H7 (cell line): ENCODE measurements at regions not wholly inside any gene's neighbourhood (a gene's known extent, or its start where the extent isn't known, plus 50 kb on each side); places are given as distances from the start of the nearest gene placed in this dataset.

Experiments
- DNase-seq: peaks from one replicate; pipeline ENCODE4 v3.0.0; 2012
- H3K27me3 ChIP-seq: 2 replicates; pipeline ENCODE4 v1.6.0; 2011; ENCODE audit warnings: mild to moderate bottlenecking, low read length; ENCODE audit not compliant: control insufficient read depth, insufficient read depth
- H3K36me3 ChIP-seq: replicated peaks from 2 replicates; pipeline ENCODE4 v1.5.1; 2011; ENCODE audit warnings: low read length; ENCODE audit not compliant: control insufficient read depth, insufficient read depth
- H3K4me3 ChIP-seq: 2 replicates; pipeline ENCODE4 v1.5.1; 2011; ENCODE audit warnings: low read depth, mild to moderate bottlenecking, control low read depth, low read length, moderate library complexity; ENCODE audit not compliant: insufficient read depth

DNA sequence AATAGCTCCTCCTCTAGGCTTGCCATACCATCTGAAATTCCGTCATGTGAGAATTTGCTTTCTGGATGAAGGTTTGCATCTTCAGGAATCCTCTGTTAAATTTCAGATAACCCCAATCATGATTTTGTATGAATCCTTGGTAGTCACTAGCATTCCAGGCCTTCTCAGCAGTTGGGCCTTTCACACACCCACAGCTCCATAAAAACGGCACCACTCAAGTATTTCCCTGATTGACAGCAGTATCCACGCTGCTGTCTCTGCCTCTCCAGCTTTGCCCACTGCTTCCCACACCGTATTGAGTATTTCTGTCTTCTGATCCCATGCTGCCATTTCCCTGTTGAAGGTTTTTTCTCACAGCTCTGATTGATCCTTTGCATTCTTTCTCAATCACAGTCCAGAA, 208.7 kb upstream of the NCAM1 start:
- DNase-seq, result no peak
- H3K27me3 ChIP-seq, result no peaks in the 10 kb centered on the region
- no peak overlapping the region for H3K4me3 ChIP-seq

DNA sequence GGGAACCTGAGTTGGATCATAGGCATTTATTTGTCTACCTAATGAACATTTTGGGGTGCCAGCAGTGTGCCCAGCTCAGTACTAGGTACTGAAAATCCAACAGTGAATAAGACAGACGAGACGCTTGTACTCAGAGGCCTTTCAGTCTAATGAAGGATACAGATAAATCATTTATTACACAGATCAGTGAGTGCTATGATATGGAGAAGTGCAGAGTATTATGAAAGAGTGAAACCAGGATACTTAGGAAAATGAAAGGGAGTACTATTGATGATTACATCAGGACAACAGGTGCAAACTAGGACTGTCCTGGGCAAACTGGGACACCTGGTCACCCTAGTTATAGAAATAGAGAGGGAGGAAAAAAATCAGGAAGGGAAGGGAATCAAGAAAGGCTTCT, 207.5 kb upstream of the NCAM1 start:
- no peak for DNase-seq
- no peak overlapping the region for H3K4me3 ChIP-seq
- no peaks in the 10 kb centered on the region for H3K36me3 ChIP-seq
- H3K27me3 ChIP-seq, result no peaks in the 10 kb centered on the region

More for the DNA sequence above, 208.7 kb upstream of the NCAM1 start:
- H3K36me3 ChIP-seq, result no peaks in the 10 kb centered on the region

- DNase-seq, result no peak
- Histone ChIP-seq H3K36me3 (no peaks in the 10 kb centered on the region), H3K4me3 (no peak overlapping the region), H3K27me3 (no peaks in the 10 kb centered on the region)
These were observed 201.8 kb upstream of the NCAM1 start for GRCh38 chr11:112759418-112759817.

DNA sequence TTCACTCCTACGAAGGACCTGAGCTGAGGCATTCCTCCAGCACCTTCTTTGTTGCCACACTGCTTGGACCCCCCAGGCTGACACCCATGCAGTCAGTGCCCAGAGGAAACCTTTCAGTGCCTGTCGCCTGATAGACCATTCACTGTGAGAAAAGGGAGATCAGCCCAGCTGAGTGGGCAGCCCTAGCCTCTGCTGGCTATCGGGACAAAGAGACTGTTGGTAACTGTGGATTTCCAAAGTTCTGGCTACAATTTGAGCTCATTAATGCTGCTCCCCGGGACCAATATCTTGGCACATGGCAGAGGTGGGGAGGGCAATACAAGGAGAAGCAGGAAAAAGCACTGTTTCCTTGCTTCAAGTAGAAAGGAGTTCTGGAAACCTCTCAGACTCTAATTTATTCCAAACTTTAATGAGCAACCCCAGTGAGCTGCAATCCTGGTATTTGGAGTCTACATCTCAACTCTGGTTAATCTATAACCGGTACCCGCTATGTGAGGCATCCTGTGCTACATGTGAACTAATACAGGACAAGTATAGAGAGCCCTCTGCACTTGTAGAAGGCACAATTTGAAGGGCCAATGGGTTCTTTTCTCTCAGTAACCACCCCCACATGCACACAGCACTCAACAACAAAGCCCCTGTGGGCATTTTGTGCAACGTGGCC, 200.7 kb upstream of the NCAM1 start:
- DNase-seq, result no peak
- no peak overlapping the region for H3K4me3 ChIP-seq
- H3K36me3 ChIP-seq, result no peaks in the 10 kb centered on the region
- no peaks in the 10 kb centered on the region for H3K27me3 ChIP-seq

- H3K27me3 ChIP-seq, result no peaks in the 10 kb centered on the region
- no peak overlapping the region for H3K4me3 ChIP-seq
- H3K36me3 ChIP-seq, result no peaks in the 10 kb centered on the region
- no peak for DNase-seq
These were observed 199.1 kb upstream of the NCAM1 start for GRCh38 chr11:112761911-112762706.

- H3K27me3 ChIP-seq, result no peaks in the 10 kb centered on the region
- no peaks in the 10 kb centered on the region for H3K36me3 ChIP-seq
- no peak overlapping the region for H3K4me3 ChIP-seq
- DNase-seq, result no peak
These were observed 198.5 kb upstream of the NCAM1 start for GRCh38 chr11:112762707-112763090.

- no peak overlapping the region for H3K4me3 ChIP-seq
- no peaks in the 10 kb centered on the region for H3K27me3 ChIP-seq
- no peaks in the 10 kb centered on the region for H3K36me3 ChIP-seq
- no peak for DNase-seq
These were observed 195.9 kb upstream of the NCAM1 start for GRCh38 chr11:112765337-112765736.

DNA sequence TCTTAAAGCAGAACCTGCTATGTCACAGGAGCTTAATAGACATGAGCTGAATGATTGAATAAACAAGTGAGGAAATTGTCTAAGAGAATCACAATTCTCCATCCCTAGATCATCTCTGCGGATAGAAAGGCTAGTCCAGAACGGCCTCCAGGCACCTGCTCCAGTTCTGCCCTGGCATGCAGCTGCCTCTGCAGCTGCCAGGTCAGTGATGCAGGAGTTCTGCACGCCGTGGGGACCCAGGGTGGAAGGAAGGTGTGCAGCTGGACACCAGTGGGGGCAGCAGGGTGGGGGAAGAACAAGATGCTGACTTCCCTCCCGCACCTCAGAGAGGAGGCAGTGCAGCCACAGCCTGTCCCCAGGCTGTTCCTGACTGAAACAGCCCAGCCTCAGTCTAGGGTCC, 192.1 kb upstream of the NCAM1 start:
- no peak for DNase-seq
- no peak overlapping the region for H3K4me3 ChIP-seq
- no peaks in the 10 kb centered on the region for H3K27me3 ChIP-seq
- H3K36me3 ChIP-seq, result no peaks in the 10 kb centered on the region

DNA sequence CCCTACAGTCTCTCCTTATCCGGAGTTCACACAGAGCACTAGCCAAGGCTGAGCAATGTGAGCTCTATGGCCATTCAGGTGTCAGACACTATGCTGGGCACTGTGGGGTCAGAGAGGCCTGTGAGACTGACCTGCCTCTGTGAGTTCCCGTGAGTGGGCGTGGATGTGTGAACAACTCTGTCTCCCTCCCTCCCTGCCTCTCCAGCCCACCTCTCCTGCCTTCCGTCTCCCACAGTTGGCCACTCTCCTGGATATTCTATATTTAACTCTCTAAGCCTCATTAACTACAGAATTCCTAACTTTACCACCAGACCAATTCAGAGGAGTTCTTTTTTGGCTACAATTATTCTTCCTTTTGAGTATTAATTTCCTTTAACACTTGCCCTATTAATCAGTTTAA, 191.6 kb upstream of the NCAM1 start:
- H3K4me3 ChIP-seq, result no peak overlapping the region
- DNase-seq, result no peak
- H3K36me3 ChIP-seq, result no peaks in the 10 kb centered on the region
- H3K27me3 ChIP-seq, result no peaks in the 10 kb centered on the region

GRCh38 chr11:112770033-112770432, 191.2 kb upstream of the NCAM1 start:
- Histone ChIP-seq H3K4me3 (no peak overlapping the region), H3K27me3 (no peaks in the 10 kb centered on the region), H3K36me3 (no peaks in the 10 kb centered on the region)
- DNase-seq, result no peak

DNA sequence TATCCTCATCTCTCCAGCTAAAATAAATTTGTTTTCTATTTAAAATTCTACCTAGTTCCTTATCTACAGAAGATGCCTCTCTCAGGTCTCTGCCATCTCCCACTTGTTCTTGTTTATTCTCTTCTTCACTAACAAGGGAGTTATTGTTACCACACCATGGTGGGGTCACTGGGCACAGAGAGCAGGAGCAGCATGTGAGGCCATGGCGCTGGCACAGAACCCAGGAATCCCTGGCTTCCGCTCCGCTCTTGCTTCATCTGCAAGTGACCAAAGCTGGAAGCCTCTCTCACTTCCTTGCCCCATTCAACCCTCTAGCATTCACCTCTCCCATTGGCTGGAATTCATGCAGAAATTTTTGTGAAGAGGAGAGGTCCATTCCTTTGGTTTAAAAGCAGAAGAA, 190.7 kb upstream of the NCAM1 start:
- no peak for DNase-seq
- Histone ChIP-seq H3K4me3 (no peak overlapping the region), H3K36me3 (no peaks in the 10 kb centered on the region), H3K27me3 (no peaks in the 10 kb centered on the region)

DNA sequence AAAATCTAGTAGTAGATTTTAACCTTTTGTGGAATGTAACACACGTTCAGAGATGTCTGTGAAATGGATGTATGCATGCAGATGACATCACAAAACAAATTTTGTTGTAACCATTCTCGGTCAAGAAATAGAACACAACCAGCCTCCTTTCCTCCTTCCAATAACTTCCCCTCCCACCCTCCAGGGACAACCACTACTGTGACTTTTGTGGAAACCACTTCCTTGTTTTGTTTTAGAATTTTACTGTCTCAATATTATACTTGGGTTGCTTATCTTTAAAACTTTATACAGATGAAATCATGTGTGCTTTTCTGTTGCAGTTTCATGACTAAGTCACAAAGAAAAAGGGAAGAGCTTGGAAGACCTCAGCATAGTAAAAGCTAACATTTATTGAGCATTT, 189.4 kb upstream of the NCAM1 start:
- no peak for DNase-seq
- Histone ChIP-seq H3K27me3 (no peaks in the 10 kb centered on the region), H3K4me3 (no peak overlapping the region), H3K36me3 (no peaks in the 10 kb centered on the region)

- DNase-seq, result no peak
- H3K4me3 ChIP-seq, result no peak overlapping the region
- no peaks in the 10 kb centered on the region for H3K27me3 ChIP-seq
- no peaks in the 10 kb centered on the region for H3K36me3 ChIP-seq
These were observed 188.0 kb upstream of the NCAM1 start for GRCh38 chr11:112773264-112773663.

- H3K27me3 ChIP-seq, result no peaks in the 10 kb centered on the region
- H3K36me3 ChIP-seq, result no peaks in the 10 kb centered on the region
- no peak for DNase-seq
- H3K4me3 ChIP-seq, result no peak overlapping the region
These were observed 184.4 kb upstream of the NCAM1 start for GRCh38 chr11:112776834-112777233.

GRCh38 chr11:112777283-112777751, 183.9 kb upstream of the NCAM1 start:
- no peaks in the 10 kb centered on the region for H3K27me3 ChIP-seq
- DNase-seq, result peak; percentile 46
- H3K4me3 ChIP-seq, result no peak overlapping the region
- no peaks in the 10 kb centered on the region for H3K36me3 ChIP-seq
